ENCODE measurements at regions not wholly inside any gene's neighbourhood (a gene's known extent, or its start where the extent isn't known, plus 50 kb on each side); places are given as distances from the start of the nearest gene placed in this dataset.

DNA sequence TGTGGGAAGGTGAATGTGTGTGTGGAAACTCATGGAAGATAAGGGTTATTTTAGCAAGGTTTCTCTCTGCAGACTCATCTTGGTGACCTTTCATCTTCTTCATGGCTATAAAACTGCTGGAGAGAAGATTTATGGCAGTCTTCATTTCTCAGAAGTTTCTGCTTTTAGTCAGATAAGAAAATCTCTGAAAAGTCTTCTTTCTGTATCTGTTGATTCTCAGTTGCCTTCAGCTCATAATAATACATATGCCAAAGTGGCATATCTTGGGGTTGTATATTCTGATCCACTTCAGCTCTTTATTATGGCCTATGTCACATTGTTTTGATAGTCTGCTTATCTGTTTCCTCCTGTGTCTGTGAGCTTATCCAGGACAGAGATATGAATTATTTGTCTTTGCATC is 143.3 kb upstream of the TMTC4 start:
- Mint-ChIP-seq H3K9me3 (peaks cover 4 to 12% of the 10 kb centered on the region in 2 experiments; a peak in 4 of 5 replicates), H3K4me3 (no peak overlapping the region), H3K27me3 (ENCODE audit: low read depth) (no peaks in the 10 kb centered on the region), H3K4me1 (peaks cover 12 to 27% of the 10 kb centered on the region in 2 experiments), H3K27ac (no peak overlapping the region), H3K36me3 (ENCODE audit: insufficient read depth in 1 of 3, low read depth in 3 of 3) (peaks cover 0 to 7% (median 0%) of the 10 kb centered on the region in 3 experiments; a peak in 3 of 7 replicates)
- no peak overlapping the region for H2BK20ac ChIP-seq (ENCODE audit: low read depth, low read length, poor library complexity, severe bottlenecking)
- H3K9ac ChIP-seq (ENCODE audit: extremely low read depth, insufficient read length, low read length), result no peak overlapping the region
- peaks cover 14% of the 10 kb centered on the region; the same call in 1 of the 2 replicates for H3K4me1 ChIP-seq (ENCODE audit: insufficient read depth, low read length)
- no peaks in the 10 kb centered on the region for H3K23me2 ChIP-seq (ENCODE audit: insufficient read length, low read depth, low read length, poor library complexity, severe bottlenecking)
- no peak overlapping the region for H4K5ac ChIP-seq (ENCODE audit: insufficient read length, low read depth, low read length)
- H3K9me3 ChIP-seq (ENCODE audit: control insufficient read depth, low read depth, low read length), result no peaks in the 10 kb centered on the region
- no peak overlapping the region for H3K18ac ChIP-seq (ENCODE audit: insufficient read length, low read depth, low read length)
- no peak overlapping the region for H3K56ac ChIP-seq (ENCODE audit: insufficient read length, low read depth, low read length)
- no peak overlapping the region for H4K8ac ChIP-seq (replicated peaks; ENCODE audit: insufficient read length, low read depth, low read length)
- no peaks in the 10 kb centered on the region for H4K20me1 ChIP-seq (ENCODE audit: control insufficient read depth, insufficient read depth, insufficient read length)
- no peaks in the 10 kb centered on the region for H3K27me3 ChIP-seq (ENCODE audit: insufficient read depth, low read length)
- no peak overlapping the region for H3K4ac ChIP-seq (ENCODE audit: low read depth, low read length)
- H3K27ac ChIP-seq (ENCODE audit: insufficient read length, low read depth, low read length), result no peak overlapping the region
- H3K79me2 ChIP-seq (ENCODE audit: insufficient read depth, low read length), result no peaks in the 10 kb centered on the region
- no peak overlapping the region for H3K14ac ChIP-seq (ENCODE audit: insufficient read depth, low read length)
- H3K79me1 ChIP-seq (ENCODE audit: insufficient read depth, low read depth, low read length, poor library complexity, severe bottlenecking), result no peaks in the 10 kb centered on the region
- no peak overlapping the region for H2AK5ac ChIP-seq (ENCODE audit: insufficient read length, low read length)
- H3K23ac ChIP-seq (ENCODE audit: insufficient read length, low read depth, low read length), result no peak overlapping the region
- DNase-seq, result no peak
- TF ChIP-seq, protein P1, sequence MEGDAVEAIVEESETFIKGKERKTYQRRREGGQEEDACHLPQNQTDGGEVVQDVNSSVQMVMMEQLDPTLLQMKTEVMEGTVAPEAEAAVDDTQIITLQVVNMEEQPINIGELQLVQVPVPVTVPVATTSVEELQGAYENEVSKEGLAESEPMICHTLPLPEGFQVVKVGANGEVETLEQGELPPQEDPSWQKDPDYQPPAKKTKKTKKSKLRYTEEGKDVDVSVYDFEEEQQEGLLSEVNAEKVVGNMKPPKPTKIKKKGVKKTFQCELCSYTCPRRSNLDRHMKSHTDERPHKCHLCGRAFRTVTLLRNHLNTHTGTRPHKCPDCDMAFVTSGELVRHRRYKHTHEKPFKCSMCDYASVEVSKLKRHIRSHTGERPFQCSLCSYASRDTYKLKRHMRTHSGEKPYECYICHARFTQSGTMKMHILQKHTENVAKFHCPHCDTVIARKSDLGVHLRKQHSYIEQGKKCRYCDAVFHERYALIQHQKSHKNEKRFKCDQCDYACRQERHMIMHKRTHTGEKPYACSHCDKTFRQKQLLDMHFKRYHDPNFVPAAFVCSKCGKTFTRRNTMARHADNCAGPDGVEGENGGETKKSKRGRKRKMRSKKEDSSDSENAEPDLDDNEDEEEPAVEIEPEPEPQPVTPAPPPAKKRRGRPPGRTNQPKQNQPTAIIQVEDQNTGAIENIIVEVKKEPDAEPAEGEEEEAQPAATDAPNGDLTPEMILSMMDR (conservative IDR thresholded peaks at IDR 0.05), result no peak
- no peak overlapping the region for H2AFZ ChIP-seq (ENCODE audit: low read length)
- H3T11ph ChIP-seq (ENCODE audit: low read length), result no peak overlapping the region
- H3K4me2 ChIP-seq (ENCODE audit: insufficient read depth, insufficient read length, low read length), result no peak overlapping the region
- no peak overlapping the region for H2BK5ac ChIP-seq (ENCODE audit: insufficient read length, low read length)
- H2BK15ac ChIP-seq (ENCODE audit: low read depth, low read length), result no peak overlapping the region
- no peak overlapping the region for H2BK12ac ChIP-seq (ENCODE audit: insufficient read length, low read depth, low read length)
- H2BK120ac ChIP-seq (ENCODE audit: low read depth, low read length, poor library complexity, severe bottlenecking), result no peak overlapping the region
- H4K91ac ChIP-seq (ENCODE audit: insufficient read length, low read depth, low read length), result no peak overlapping the region

Measured in H9 (cell line).